GM23248 (cell line): ENCODE measurements at regions not wholly inside any gene's neighbourhood (a gene's known extent, or its start where the extent isn't known, plus 50 kb on each side); places are given as distances from the start of the nearest gene placed in this dataset.

Source experiments
- EZH2 ChIP-seq: fragments of 200-600 bp; sonication (generic); IDR thresholded peaks from 2 replicates; pipeline ENCODE4 v1.6.1; 2018; ENCODE audit warnings: antibody characterized with exemption, mild to moderate bottlenecking; ENCODE audit not compliant: insufficient read depth, poor library complexity, severe bottlenecking
- EZH2phosphoT487 ChIP-seq: fragments of 200-600 bp; sonication (generic); IDR thresholded peaks from 2 replicates; pipeline ENCODE4 v1.6.1; 2018; ENCODE audit warnings: antibody characterized with exemption, moderate library complexity, mild to moderate bottlenecking, low read depth; ENCODE audit not compliant: insufficient read depth

GRCh38 chr9:117521293-117521692, 106.4 kb upstream of the ASTN2 start:
- TF ChIP-seq EZH2phosphoT487 (no peak), EZH2 (no peak)
